ENCODE measurements at regions not wholly inside any gene's neighbourhood (a gene's known extent, or its start where the extent isn't known, plus 50 kb on each side); places are given as distances from the start of the nearest gene placed in this dataset.

- Histone ChIP-seq H3K9me3 (ENCODE audit: insufficient read depth in 2 of 2, low read depth in 1 of 2, low read length in 1 of 2) (no peaks in the 10 kb centered on the region), H2BK20ac (ENCODE audit: low read length) (no peak overlapping the region), H4K8ac (ENCODE audit: extremely low read depth, insufficient read depth, low read length) (no peak overlapping the region), H2AFZ (ENCODE audit: low read length) (no peak overlapping the region), H4K91ac (replicated peaks; ENCODE audit: insufficient read length, low read length) (no peak overlapping the region), H3K36me3 (ENCODE audit: control insufficient read depth in 2 of 4, insufficient read depth in 4 of 4, low read length in 3 of 4) (no peaks in the 10 kb centered on the region), H3K9ac (replicated peaks in 1 of 4; ENCODE audit: extremely low read depth in 1 of 4, low read depth in 3 of 4, low read length in 3 of 4) (no peak overlapping the region), H3K4me3 (ENCODE audit: extremely low read depth in 1 of 4, insufficient read depth in 2 of 4, low read depth in 3 of 4, low read length in 4 of 4) (no peak overlapping the region), H4K20me1 (replicated peaks in 1 of 2; ENCODE audit: control insufficient read depth in 1 of 2, insufficient read depth in 2 of 2, low read length in 2 of 2) (no peaks in the 10 kb centered on the region), H3K56ac (replicated peaks; ENCODE audit: insufficient read length, low read depth, low read length) (no peak overlapping the region), H2AK5ac (ENCODE audit: low read depth, low read length) (no peak overlapping the region), H2BK5ac (ENCODE audit: low read depth, low read length) (no peak overlapping the region), H2BK120ac (replicated peaks; ENCODE audit: low read depth, low read length) (no peak overlapping the region), H3K4me1 (replicated peaks in 1 of 4; ENCODE audit: control insufficient read depth in 3 of 4, insufficient read depth in 4 of 4, low read length in 3 of 4) (no peaks in the 10 kb centered on the region), H3K79me2 (ENCODE audit: control insufficient read depth in 1 of 2, insufficient read depth in 2 of 2, low read length in 2 of 2) (no peaks in the 10 kb centered on the region), H3K27me3 (replicated peaks in 1 of 4; ENCODE audit: control insufficient read depth in 3 of 4, extremely low read depth in 1 of 4, insufficient read depth in 3 of 4, low read length in 3 of 4) (no peaks in the 10 kb centered on the region), H3K4me2 (ENCODE audit: insufficient read depth in 1 of 2, low read depth in 2 of 2, low read length in 2 of 2) (no peak overlapping the region), H2BK15ac (ENCODE audit: low read length) (no peak overlapping the region), H3K14ac (ENCODE audit: insufficient read length) (no peak overlapping the region), H3K23me2 (ENCODE audit: low read depth, low read length) (no peaks in the 10 kb centered on the region), H3K18ac (ENCODE audit: extremely low read depth, low read length) (no peak overlapping the region), H2BK12ac (ENCODE audit: low read depth, low read length) (no peak overlapping the region), H3K4ac (replicated peaks; ENCODE audit: insufficient read length, low read depth, low read length) (no peak overlapping the region), H3K27ac (ENCODE audit: low read depth, low read length) (no peak overlapping the region), H4K5ac (ENCODE audit: insufficient read length, low read depth, low read length) (no peak overlapping the region), H3K23ac (ENCODE audit: insufficient read length) (no peak overlapping the region), H3K79me1 (ENCODE audit: low read depth, low read length) (no peaks in the 10 kb centered on the region)
- WGBS, 2 experiments (ENCODE audit: extremely low coverage in 1 of 2, insufficient coverage in 1 of 2, insufficient read length in 1 of 2, insufficient replicate concordance in 2 of 2, low coverage in 1 of 2, low lambda C conversion rate in 2 of 2, missing lambda C conversion rate in 1 of 2) = 91% methylated on average over 3 of the region's 3 CpGs; no CpG with 5 or more reads in 1 of the 2 experiments
- no peak for TF ChIP-seq EZH2 (IDR thresholded peaks at IDR 0.05; ENCODE audit: low read depth, low read length, severe bottlenecking)
- POLR2A ChIA-PET (ENCODE audit: partially characterized antibody) = no interaction called here
- CTCF ChIA-PET (ENCODE audit: partially characterized antibody) = no interaction called here
- no peak for DNase-seq (ENCODE audit: low read depth in 1 of 2, low spot score in 2 of 2)
- FAIRE-seq = no peak
Measured at GRCh38 chr7:42378149-42378548, 141.1 kb upstream of the GLI3 start.

Data from H1 (cell line).